ENCODE measurements at regions not wholly inside any gene's neighbourhood (a gene's known extent, or its start where the extent isn't known, plus 50 kb on each side); places are given as distances from the start of the nearest gene placed in this dataset.
A peak's percentile ranks its signal among the peaks of the same experiment; 100 is the strongest.
"Not testable (repeated sequence)": the region's sequence is repeated elsewhere in the genome, so short reads cannot be mapped to it uniquely, and the experiment has no call there.

DNA sequence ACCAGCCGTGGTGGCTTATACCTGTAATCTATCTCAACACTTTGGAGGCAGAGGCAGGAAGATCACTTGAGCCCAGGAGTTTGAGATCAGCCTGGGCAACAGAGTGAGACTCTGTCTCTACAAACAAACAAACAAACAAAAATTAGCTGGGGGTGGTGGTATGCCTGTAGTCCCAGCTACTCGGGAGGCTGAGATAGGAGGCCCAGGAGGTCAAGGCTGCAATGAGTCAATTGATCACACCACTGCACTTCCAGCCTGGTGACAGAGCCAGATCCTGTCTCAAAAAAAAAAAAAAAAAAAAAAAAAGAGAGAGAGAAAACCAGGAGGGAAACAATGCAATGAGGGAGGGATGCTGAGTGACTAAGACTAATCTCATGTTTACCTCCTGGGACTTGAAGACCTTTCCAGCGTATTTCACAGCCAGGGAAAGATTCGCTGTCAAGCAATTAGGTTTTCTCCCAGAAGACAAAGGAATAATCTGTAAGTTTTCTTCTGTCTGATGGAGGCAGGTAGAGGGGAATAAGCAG is 51.1 kb upstream of the MIER3 start:
- BruUV-seq (replicated peaks), result no TSS peak
- DNase-seq, result no peak
- TF ChIP-seq, protein P1, sequence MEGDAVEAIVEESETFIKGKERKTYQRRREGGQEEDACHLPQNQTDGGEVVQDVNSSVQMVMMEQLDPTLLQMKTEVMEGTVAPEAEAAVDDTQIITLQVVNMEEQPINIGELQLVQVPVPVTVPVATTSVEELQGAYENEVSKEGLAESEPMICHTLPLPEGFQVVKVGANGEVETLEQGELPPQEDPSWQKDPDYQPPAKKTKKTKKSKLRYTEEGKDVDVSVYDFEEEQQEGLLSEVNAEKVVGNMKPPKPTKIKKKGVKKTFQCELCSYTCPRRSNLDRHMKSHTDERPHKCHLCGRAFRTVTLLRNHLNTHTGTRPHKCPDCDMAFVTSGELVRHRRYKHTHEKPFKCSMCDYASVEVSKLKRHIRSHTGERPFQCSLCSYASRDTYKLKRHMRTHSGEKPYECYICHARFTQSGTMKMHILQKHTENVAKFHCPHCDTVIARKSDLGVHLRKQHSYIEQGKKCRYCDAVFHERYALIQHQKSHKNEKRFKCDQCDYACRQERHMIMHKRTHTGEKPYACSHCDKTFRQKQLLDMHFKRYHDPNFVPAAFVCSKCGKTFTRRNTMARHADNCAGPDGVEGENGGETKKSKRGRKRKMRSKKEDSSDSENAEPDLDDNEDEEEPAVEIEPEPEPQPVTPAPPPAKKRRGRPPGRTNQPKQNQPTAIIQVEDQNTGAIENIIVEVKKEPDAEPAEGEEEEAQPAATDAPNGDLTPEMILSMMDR (IDR thresholded peaks at IDR 0.05; ENCODE audit: unreplicated experiment), result no peak
- H3K4me3 Mint-ChIP-seq (ENCODE audit: low read depth, unreplicated experiment), result no peak overlapping the region
- H3K27me3 Mint-ChIP-seq (ENCODE audit: unreplicated experiment), result no peaks in the 10 kb centered on the region
- peak overlapping the region; percentile 38 for H3K27ac Mint-ChIP-seq (ENCODE audit: unreplicated experiment)
- H3K4me1 Mint-ChIP-seq (ENCODE audit: low read depth, unreplicated experiment), result peaks cover 41% of the 10 kb centered on the region
- H3K9me3 Mint-ChIP-seq (ENCODE audit: low read depth, unreplicated experiment), result no peaks in the 10 kb centered on the region
- intact Hi-C loops (cut with micrococcal nuclease; ENCODE audit: unreplicated experiment), result loop anchor here (5.0 kb wide), 1 partner anchor 34 kb away; no protein-coding TSS in a partner anchor
- CTCF ChIA-PET, result interaction anchor here (0.6 to 1.2 kb wide), 5 partner anchors 10 to 674 kb away, joined by 3 to 9 read pairs (median 5); no protein-coding TSS in a partner anchor
- H3K36me3 Mint-ChIP-seq (ENCODE audit: insufficient read depth, unreplicated experiment), result peaks cover 6% of the 10 kb centered on the region

DNA sequence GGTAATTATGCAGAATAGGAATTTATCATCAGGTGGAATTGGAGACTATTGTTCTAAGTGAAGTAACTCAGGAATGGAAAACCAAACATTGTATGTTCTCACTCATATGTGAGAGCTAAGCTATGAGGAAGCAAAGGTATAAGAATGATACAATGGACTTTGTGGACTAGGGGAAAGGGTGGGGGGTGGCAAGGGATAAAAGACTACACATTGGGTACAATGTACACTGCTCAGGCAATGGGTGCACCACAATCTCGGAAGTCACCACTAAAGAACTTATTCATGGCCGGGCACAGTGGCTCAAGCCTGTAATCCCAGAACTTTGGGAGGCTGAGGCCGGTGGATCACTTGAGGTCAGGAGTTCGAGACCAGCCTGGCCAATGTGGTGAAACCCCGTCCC is 51.6 kb upstream of the MIER3 start:
- not testable (repeated sequence) for BruUV-seq (replicated peaks); H3K36me3 Mint-ChIP-seq (ENCODE audit: insufficient read depth, unreplicated experiment); H3K27me3 Mint-ChIP-seq (ENCODE audit: unreplicated experiment); H3K4me3 Mint-ChIP-seq (ENCODE audit: low read depth, unreplicated experiment); H3K9me3 Mint-ChIP-seq (ENCODE audit: low read depth, unreplicated experiment)
- intact Hi-C loops (cut with micrococcal nuclease; ENCODE audit: unreplicated experiment), result loop anchor here (5.0 kb wide), 1 partner anchor 34 kb away; no protein-coding TSS in a partner anchor
- DNase-seq, result peak; percentile 8
- Mint-ChIP-seq H3K4me1 (ENCODE audit: low read depth, unreplicated experiment) (peaks cover 41% of the 10 kb centered on the region), H3K27ac (ENCODE audit: unreplicated experiment) (peak overlapping the region; percentile 38)
- CTCF ChIA-PET, result interaction anchor here (0.6 kb wide), 2 partner anchors 33 to 675 kb away, joined by 3 to 5 read pairs; no protein-coding TSS in a partner anchor

DNA sequence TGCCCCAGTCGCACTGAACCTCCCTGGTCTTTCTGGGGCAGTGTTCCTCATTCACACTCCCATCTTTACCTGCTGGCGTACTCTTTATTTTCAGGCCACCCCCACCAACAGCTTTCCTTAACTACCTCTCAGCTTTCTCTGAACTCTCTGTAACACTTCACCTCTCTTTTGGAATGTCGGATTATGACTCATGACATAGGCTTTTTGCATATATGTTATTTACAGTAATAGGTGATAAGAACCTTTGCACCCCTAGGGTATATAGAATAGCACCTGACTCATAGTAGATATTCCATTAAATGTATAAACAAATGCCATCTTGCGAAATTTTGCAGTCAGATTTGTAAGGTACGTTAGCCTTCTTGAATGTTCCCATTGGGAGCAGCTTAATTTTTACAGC is 52.9 kb upstream of the MIER3 start:
- Mint-ChIP-seq H3K4me3 (ENCODE audit: low read depth, unreplicated experiment) (peak overlapping the region; percentile 4), H3K27ac (ENCODE audit: unreplicated experiment) (peak overlapping the region; percentile 68)
- CTCF ChIA-PET, result interaction anchor here (0.6 kb wide), 2 partner anchors 18 to 164 kb away, joined by 4 read pairs; no protein-coding TSS in a partner anchor

DNA sequence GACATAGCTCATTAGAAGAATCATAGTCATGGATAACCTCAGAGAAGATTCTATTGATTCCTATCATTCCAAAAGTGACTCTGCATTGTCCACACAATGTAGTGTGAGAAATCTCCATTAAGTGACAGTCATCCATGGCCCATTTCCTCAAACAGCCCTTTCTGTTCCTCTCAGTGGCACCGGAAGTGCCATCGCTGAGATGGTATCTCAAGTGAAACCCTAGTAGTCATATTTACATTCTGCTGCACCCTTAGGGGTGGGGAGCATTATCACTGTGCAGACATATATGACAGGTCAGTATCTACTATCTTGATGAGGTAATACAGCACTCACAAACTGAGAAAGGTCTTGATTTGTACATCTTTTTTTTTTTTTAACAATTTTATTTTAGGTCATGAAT is 55.4 kb upstream of the MIER3 start:
- TF ChIP-seq, protein P1 (IDR thresholded peaks at IDR 0.05; ENCODE audit: unreplicated experiment), result no peak
- DNase-seq, result no peak
- peaks cover 37% of the 10 kb centered on the region for H3K4me1 Mint-ChIP-seq (ENCODE audit: low read depth, unreplicated experiment)
- no peaks in the 10 kb centered on the region for H3K27me3 Mint-ChIP-seq (ENCODE audit: unreplicated experiment)
- BruUV-seq (replicated peaks), result no TSS peak
- H3K36me3 Mint-ChIP-seq (ENCODE audit: insufficient read depth, unreplicated experiment), result peaks cover 6% of the 10 kb centered on the region
- CTCF ChIA-PET, result no interaction called here
- intact Hi-C loops (cut with micrococcal nuclease; ENCODE audit: unreplicated experiment), result no loop called here
- no peak overlapping the region for H3K4me3 Mint-ChIP-seq (ENCODE audit: low read depth, unreplicated experiment)
- H3K9me3 Mint-ChIP-seq (ENCODE audit: low read depth, unreplicated experiment), result no peaks in the 10 kb centered on the region
- no peak overlapping the region for H3K27ac Mint-ChIP-seq (ENCODE audit: unreplicated experiment)

More for the DNA sequence above, 52.9 kb upstream of the MIER3 start:
- H3K27me3 Mint-ChIP-seq (ENCODE audit: unreplicated experiment), result no peaks in the 10 kb centered on the region
- peaks cover 41% of the 10 kb centered on the region for H3K4me1 Mint-ChIP-seq (ENCODE audit: low read depth, unreplicated experiment)
- DNase-seq, result peak; percentile 16
- no peaks in the 10 kb centered on the region for H3K9me3 Mint-ChIP-seq (ENCODE audit: low read depth, unreplicated experiment)
- intact Hi-C loops (cut with micrococcal nuclease; ENCODE audit: unreplicated experiment), result loop anchor here (2.0 to 5.0 kb wide), 2 partner anchors 33 to 78 kb away; no protein-coding TSS in a partner anchor
- peaks cover 6% of the 10 kb centered on the region for H3K36me3 Mint-ChIP-seq (ENCODE audit: insufficient read depth, unreplicated experiment)
- no TSS peak for BruUV-seq (replicated peaks)
- TF ChIP-seq, protein P1 (IDR thresholded peaks at IDR 0.05; ENCODE audit: unreplicated experiment), result no peak

DNA sequence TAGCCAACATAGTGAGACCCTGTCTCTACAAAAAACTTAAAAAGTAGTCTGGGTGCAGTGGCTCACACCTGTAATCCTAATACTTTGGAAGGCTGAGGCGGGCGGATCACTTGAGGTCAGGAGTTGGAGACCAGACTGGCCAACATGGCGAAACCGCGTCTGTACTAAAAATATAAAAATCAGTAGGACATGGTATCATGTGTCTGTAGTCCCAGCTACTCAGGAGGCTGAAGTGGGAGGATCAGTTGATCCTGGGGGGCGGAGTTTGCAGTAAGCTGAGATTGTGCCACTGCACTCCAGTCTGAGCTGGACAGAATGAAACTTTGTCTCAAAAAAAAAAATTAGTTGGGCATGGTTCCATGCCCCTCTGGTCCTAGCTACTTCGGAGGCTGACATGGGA is 57.9 kb upstream of the MIER3 start:
- intact Hi-C loops (cut with micrococcal nuclease; ENCODE audit: unreplicated experiment), result no loop called here
- no peaks in the 10 kb centered on the region for H3K27me3 Mint-ChIP-seq (ENCODE audit: unreplicated experiment)
- no peak for DNase-seq
- no peak overlapping the region for H3K4me3 Mint-ChIP-seq (ENCODE audit: low read depth, unreplicated experiment)
- H3K36me3 Mint-ChIP-seq (ENCODE audit: insufficient read depth, unreplicated experiment), result peaks cover 2% of the 10 kb centered on the region
- H3K4me1 Mint-ChIP-seq (ENCODE audit: low read depth, unreplicated experiment), result peaks cover 15% of the 10 kb centered on the region
- BruUV-seq (replicated peaks), result no TSS peak
- CTCF ChIA-PET, result interaction anchor here (0.7 kb wide), 1 partner anchor 79 kb away, joined by 3 read pairs; no protein-coding TSS in a partner anchor
- H3K9me3 Mint-ChIP-seq (ENCODE audit: low read depth, unreplicated experiment), result no peaks in the 10 kb centered on the region
- TF ChIP-seq, protein P1 (IDR thresholded peaks at IDR 0.05; ENCODE audit: unreplicated experiment), result no peak
- H3K27ac Mint-ChIP-seq (ENCODE audit: unreplicated experiment), result no peak overlapping the region
